Thyroid gland (tissue), 4 donors: ENCODE measurements at regions not wholly inside any gene's neighbourhood (a gene's known extent, or its start where the extent isn't known, plus 50 kb on each side); places are given as distances from the start of the nearest gene placed in this dataset.

Experiments
- DNase-seq, 2 donors: peaks; one replicate each; pipeline ENCODE4 v3.0.0-alpha.2; 2019
- H3K27ac ChIP-seq, 3 donors: fragments of 200-600 bp; sonication (generic); 1 replicate in 2 of 3; 2 replicates in 1 of 3; pipeline ENCODE4 v1.5.1; 2016 to 2019; ENCODE audit warnings: mild to moderate bottlenecking in 1 of 3, moderate library complexity in 1 of 3
- H3K27me3 ChIP-seq: fragments of 200-600 bp; sonication (generic); one replicate; pipeline ENCODE4 v1.5.1; 2019
- H3K36me3 ChIP-seq, 2 donors: fragments of 200-600 bp; sonication (generic); one replicate each; pipeline ENCODE4 v1.5.1; 2016 to 2019
- H3K4me1 ChIP-seq, 2 donors: fragments of 200-600 bp; sonication (generic); one replicate each; pipeline ENCODE4 v1.5.1; 2017 to 2019
- H3K4me3 ChIP-seq, 3 donors: fragments of 200-600 bp; sonication (generic); replicated peaks in 1 of 3; 1 replicate in 2 of 3; 2 replicates in 1 of 3; pipeline ENCODE4 v1.5.1; 2016; ENCODE audit warnings: mild to moderate bottlenecking in 1 of 3
- H3K9me3 ChIP-seq: fragments of 200-600 bp; sonication (generic); one replicate; pipeline ENCODE4 v1.5.1; 2017
- CTCF ChIP-seq, 6 experiments: fragments of 200-600 bp in 3 of 6; fragments of 450-650 bp in 3 of 6; sonication (generic) in 3 of 6; IDR thresholded peaks; one replicate each; pipeline ENCODE4 v1.5.1; 2016 to 2019; ENCODE audit warnings: antibody characterized with exemption in 6 of 6, mild to moderate bottlenecking in 2 of 6, inconsistent platforms in 1 of 6, moderate library complexity in 1 of 6
- POLR2A ChIP-seq, 2 donors: fragments of 450-650 bp; IDR thresholded peaks; one replicate each; pipeline ENCODE4 v1.6.1; 2017; ENCODE audit warnings: antibody characterized with exemption in 2 of 2, mild to moderate bottlenecking in 2 of 2, moderate library complexity in 1 of 2
- WGBS, 2 donors: methylation state at CpG; one replicate each; pipeline ENCODE4 v1.1.5; 2017; 5-methylcytosine and 5-hydroxymethylcytosine counted together
- intact Hi-C: fragments of 100-400 bp; cut with DNase I; formaldehyde crosslinking; loops from one replicate; pipeline ENCODE4 v1.15.1; 2023

GRCh38 chr1:82807563-82807962 is 1006.8 kb downstream of the ADGRL2 start:
- intact Hi-C loops: no loop called here
- H3K4me1 ChIP-seq: no peaks in the 10 kb centered on the region
- WGBS, 2 donors: 85 to 88% methylated on average over 3 of the region's 3 CpGs
- no peaks in the 10 kb centered on the region for H3K9me3 ChIP-seq
- no peaks in the 10 kb centered on the region for H3K36me3 ChIP-seq
- DNase-seq: no peak
- no peak overlapping the region for H3K27ac ChIP-seq
- H3K27me3 ChIP-seq: no peaks in the 10 kb centered on the region
- no peak overlapping the region for H3K4me3 ChIP-seq
- TF ChIP-seq POLR2A (IDR thresholded peaks at IDR 0.05): no peak
- TF ChIP-seq CTCF (IDR thresholded peaks at IDR 0.05): no peak

GRCh38 chr1:82806133-82806532 is 1005.4 kb downstream of the ADGRL2 start:
- Histone ChIP-seq H3K9me3 (no peaks in the 10 kb centered on the region), H3K27me3 (no peaks in the 10 kb centered on the region), H3K27ac (no peak overlapping the region), H3K36me3 (no peaks in the 10 kb centered on the region), H3K4me1 (no peaks in the 10 kb centered on the region), H3K4me3 (no peak overlapping the region)
- TF ChIP-seq CTCF (IDR thresholded peaks at IDR 0.05): no peak
- TF ChIP-seq POLR2A (IDR thresholded peaks at IDR 0.05): no peak
- 79 to 80% methylated on average over 3 of the region's 3 CpGs for WGBS, 2 donors
- DNase-seq: no peak
- intact Hi-C loops: no loop called here

GRCh38 chr1:82801176-82801575 is 1000.4 kb downstream of the ADGRL2 start:
- whole genome bisulfite sequencing, 2 donors: 92 to 95% methylated on average over 2 of the region's 2 CpGs
- H3K4me3 ChIP-seq: no peak overlapping the region
- no peaks in the 10 kb centered on the region for H3K36me3 ChIP-seq
- H3K27ac ChIP-seq: no peak overlapping the region
- TF ChIP-seq POLR2A (IDR thresholded peaks at IDR 0.05): no peak
- TF ChIP-seq CTCF (IDR thresholded peaks at IDR 0.05): no peak
- no peaks in the 10 kb centered on the region for H3K4me1 ChIP-seq
- no peak for DNase-seq
- no peaks in the 10 kb centered on the region for H3K9me3 ChIP-seq
- H3K27me3 ChIP-seq: no peaks in the 10 kb centered on the region
- intact Hi-C loops: no loop called here

- no peak for DNase-seq
- intact Hi-C loops: no loop called here
- WGBS, 2 donors: 82 to 89% methylated on average over 2 of the region's 2 CpGs
- no peaks in the 10 kb centered on the region for H3K36me3 ChIP-seq
- H3K4me1 ChIP-seq: no peaks in the 10 kb centered on the region
- no peaks in the 10 kb centered on the region for H3K9me3 ChIP-seq
- H3K27me3 ChIP-seq: no peaks in the 10 kb centered on the region
- no peak overlapping the region for H3K27ac ChIP-seq
- no peak for TF ChIP-seq CTCF (IDR thresholded peaks at IDR 0.05)
- TF ChIP-seq POLR2A (IDR thresholded peaks at IDR 0.05): no peak
- H3K4me3 ChIP-seq: no peak overlapping the region
Measured at GRCh38 chr1:82800721-82801120, 1000.0 kb downstream of the ADGRL2 start.

- Histone ChIP-seq H3K9me3 (no peaks in the 10 kb centered on the region), H3K36me3 (no peaks in the 10 kb centered on the region), H3K4me3 (no peak overlapping the region), H3K4me1 (no peaks in the 10 kb centered on the region), H3K27me3 (no peaks in the 10 kb centered on the region), H3K27ac (no peak overlapping the region)
- TF ChIP-seq POLR2A (IDR thresholded peaks at IDR 0.05): no peak
- no peak for TF ChIP-seq CTCF (IDR thresholded peaks at IDR 0.05)
- no peak for DNase-seq
- intact Hi-C loops: no loop called here
- WGBS, 2 donors: 17 to 87% methylated on average over 1 of the region's 1 CpG
Measured at GRCh38 chr1:82799261-82799660, 998.5 kb downstream of the ADGRL2 start.
